KBM-7 (cell line): ENCODE measurements at regions not wholly inside any gene's neighbourhood (a gene's known extent, or its start where the extent isn't known, plus 50 kb on each side); places are given as distances from the start of the nearest gene placed in this dataset.
"Not testable (repeated sequence)": the region's sequence is repeated elsewhere in the genome, so short reads cannot be mapped to it uniquely, and the experiment has no call there.

Experiments
- DNase-seq: peaks from one replicate; pipeline ENCODE4 v3.0.0-alpha.2; 2015
- in situ Hi-C: fragments of 300-500 bp; cut with MboI; formaldehyde crosslinking; loops from 2 replicates; pipeline ENCODE4 v1.14.3; 2020; ENCODE audit warnings: low sequenced_read_pairs, low pct_unique_long_range_greater_than_20kb, mixed read lengths

DNA sequence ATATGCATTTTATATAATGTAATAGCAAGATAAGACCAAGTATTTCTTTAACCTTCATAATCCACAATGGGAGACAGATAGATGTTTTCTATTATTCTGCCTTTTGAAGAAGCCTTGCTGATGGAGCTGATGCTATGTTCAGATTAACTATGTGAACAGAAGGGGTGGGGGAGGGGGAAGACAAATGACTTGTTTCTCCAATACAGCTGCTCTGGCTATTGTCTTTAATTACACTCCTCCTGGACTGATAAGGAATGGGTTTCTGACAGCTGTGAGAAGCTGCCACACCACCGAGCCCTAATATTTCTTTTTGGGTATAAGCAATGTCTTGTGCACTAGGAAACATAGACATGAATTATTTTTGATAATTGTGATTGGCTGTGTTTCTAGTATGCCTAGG lies 62.0 kb downstream of the CAVIN4 start:
- in situ Hi-C loops: no loop called here
- DNase-seq: no peak

DNA sequence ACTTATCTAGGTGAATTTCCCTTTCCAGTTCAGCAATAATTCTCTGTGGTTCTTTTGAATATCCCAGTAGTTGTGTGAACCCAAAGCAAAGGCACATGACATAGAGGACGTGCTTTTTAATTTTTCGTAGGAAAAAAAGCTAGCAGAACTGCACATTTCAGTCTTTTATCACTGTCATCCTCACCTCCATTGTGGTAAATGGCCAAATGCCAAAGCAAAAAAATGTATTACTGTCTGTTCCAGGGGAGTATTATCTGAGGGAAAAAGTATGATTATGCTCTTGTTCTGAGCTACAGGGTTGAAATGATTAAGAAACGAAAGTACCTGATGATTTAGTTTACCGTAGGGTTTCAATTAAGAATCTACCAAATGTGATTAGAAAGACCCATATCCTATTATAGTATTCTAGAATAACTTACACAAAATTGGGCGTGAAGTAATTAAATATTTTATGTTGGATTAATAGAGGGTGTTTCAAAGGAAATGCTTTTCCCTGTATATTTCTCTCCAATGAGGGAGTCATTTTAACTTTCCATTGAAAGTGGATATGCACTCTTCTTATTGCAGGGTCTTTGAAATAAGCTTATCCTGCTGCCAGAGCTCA lies 62.7 kb downstream of the CAVIN4 start:
- in situ Hi-C loops: no loop called here
- DNase-seq: no peak

DNA sequence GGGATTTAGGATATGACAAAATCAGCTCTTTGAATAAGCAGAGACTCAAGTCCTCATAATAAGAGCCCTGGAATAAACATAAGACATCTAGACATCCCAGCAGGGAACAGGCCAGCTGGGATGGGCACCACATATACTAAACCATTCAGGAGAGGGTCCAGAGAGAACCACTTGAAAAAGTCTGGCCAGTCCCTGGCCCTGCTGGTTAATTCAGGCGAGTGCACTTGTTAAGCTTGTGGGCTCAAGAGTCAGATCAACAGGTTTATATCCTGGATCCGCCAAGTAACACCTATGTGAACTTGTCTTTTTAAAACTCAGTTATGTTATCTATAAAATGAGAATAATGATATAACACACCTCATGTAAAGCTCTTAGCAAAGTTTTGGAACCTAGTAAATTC lies 63.3 kb downstream of the CAVIN4 start:
- DNase-seq: no peak
- in situ Hi-C loops: no loop called here

DNA sequence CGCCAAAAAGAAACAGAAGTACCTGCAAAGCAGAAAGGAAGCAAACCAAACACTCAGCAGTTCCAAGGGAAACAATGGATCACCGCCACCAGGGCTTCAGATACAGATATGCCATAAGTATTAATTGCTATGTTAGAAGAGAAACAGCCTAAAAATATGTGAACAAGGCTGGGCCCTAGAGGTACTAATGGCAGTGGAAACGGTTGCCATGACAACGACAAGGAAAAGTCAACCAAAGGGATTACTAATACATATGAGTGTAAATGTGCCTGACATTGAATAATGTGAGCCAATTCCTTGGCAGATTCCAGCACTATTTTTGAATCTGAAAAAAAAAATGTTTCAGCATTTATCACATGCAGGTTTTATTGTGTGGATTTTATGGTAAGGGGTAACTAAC lies 75.0 kb downstream of the CAVIN4 start:
- in situ Hi-C loops: no loop called here
- no peak for DNase-seq

DNA sequence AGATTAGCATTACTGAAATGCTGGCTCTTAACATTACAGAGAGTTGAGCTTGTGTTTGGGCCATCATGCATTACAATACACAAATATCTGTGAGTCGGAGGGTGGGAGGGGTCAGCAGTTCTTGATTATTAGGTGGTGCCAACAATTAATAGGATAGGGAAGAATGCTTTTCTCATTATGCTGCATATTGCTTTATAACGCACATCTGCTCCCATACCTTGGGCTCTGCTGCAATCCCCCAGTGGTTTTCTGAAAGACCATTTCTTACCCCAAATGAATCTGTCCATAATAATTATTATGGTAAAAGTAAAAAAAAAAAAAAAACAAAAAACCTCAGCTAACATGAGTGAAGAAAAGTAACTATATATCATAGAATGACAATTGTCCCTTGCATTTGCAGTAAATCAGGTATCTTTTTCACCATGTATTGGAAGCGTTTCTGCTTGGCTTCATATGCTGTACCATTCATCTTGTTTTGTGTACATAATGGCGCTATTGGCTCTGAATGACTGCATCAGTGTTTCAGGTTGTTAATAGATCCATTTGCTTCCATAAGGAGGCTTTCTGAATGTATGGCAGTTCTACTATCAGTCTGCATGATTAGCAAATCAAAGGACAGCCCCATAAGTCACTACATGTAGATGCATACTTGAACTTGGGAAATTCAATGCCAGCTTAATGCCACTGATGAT lies 75.9 kb downstream of the CAVIN4 start:
- in situ Hi-C loops: no loop called here
- no peak for DNase-seq

DNA sequence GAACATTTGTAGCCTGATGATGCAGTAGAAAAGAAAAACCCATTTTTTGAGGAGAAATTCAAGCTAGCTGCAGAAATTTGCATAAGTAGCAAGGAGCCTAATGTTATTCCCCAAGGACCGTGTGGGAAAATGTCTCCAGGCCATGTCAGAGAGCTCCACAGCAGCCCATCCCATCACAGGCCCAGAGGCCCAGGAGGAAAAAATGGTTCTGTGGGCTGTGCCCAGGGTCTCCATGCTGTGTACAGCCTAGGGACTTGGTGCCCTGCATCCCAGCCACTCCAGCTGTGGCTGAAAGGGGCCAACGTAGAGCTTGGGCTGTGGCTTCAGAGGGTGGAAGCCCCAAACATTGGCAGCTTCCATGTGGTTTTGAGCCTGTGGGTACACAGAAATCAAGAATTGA lies 79.0 kb downstream of the CAVIN4 start:
- in situ Hi-C loops, DNase-seq: not testable (repeated sequence)

DNA sequence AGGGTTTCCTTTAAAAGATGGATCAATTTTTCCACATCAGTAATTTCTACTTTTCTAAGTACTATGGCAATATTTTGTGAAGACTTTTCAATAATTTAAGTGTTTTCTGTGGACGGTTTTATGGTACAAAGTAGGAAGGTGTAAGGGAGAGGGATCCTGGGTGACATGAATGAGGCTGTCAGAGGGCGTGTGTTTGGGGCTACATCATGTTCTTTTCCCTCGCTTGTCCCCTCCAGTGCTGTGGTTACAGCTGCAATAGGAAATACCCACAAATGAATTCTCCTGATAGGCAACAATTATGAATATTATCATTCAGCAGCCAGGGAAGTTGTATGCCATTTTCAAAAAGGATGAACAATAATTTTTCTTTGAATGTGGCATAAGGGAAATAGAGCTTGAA lies 83.8 kb downstream of the CAVIN4 start:
- no peak for DNase-seq
- in situ Hi-C loops: no loop called here

DNA sequence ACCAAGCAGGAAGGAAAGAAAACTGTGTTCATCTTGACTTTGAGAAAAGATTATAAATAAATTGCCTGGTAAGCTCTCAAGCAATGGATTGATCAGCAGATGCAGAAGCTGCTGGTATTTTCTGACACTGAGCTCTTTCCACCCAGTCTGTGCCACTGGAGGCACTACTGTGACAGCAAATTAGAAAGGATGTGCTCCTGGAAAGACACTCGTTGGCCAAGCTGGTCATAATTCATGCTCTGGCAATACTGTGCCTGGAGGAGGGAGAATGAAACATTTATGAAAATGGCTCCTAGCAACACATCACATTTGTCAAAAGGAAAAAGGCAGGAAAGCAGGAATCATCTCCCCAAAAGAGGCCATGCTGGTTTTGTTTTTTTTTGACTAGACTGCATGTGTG lies 84.2 kb downstream of the CAVIN4 start:
- DNase-seq: no peak
- in situ Hi-C loops: no loop called here

DNA sequence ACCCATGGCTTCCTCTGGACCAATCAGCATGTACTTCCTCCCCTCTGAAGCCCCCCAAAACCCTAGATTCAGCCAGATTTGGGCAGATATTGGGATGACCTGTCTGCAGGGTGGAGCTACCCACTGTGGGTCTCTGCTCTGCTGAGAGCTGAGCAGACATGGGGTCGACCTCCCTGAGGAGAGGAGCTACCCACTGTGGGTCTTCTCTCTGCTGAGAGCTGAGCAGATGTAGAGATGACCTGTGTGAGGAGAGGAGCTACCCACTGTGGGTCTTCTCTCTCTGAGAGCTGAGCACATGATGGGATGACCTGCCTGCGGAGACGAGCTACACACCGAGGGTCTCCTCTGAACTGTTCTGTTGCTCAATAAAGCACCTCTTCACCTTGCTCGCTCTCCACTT lies 89.6 kb downstream of the CAVIN4 start:
- no peak for DNase-seq
- in situ Hi-C loops: no loop called here

DNA sequence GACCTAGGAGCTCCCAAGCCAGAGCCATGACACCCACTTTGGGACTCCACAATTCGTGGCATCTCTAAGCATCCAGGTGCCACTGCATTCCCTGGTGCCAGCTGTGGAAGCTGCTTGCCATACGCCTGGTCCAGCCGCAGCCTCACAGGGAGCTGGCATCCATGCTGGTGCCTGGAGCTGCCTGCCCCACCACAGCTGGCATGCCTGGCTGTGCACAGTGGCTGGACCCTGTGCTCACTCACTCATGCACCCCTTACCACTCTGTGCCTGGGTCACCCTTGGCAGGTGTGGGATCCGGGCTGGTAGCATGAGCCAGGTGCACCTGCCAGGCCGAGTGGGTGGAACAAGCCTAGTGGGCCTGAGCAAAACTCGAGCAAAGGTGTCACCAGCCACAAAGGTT lies 90.1 kb downstream of the CAVIN4 start:
- in situ Hi-C loops: no loop called here
- no peak for DNase-seq

DNA sequence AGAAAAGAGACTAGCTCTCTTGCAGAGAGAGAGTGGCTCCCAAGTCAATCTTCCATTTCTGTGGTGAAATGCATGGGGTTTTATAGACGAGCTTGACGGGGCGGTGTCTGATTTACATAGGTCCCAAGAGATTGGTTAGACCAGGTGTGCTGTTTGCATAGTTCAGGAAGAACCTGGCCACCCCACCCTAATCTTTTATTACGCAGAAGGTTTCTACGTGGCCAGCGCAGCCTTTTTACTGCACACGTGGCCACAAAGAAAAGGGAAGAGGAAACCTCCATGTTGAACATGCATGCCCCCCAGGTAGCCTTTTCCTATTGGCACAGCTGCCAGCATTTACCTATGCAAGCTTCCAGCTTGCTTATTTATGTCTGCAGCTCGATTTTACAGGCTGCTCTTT lies 92.1 kb downstream of the CAVIN4 start:
- in situ Hi-C loops: no loop called here
- DNase-seq: no peak

DNA sequence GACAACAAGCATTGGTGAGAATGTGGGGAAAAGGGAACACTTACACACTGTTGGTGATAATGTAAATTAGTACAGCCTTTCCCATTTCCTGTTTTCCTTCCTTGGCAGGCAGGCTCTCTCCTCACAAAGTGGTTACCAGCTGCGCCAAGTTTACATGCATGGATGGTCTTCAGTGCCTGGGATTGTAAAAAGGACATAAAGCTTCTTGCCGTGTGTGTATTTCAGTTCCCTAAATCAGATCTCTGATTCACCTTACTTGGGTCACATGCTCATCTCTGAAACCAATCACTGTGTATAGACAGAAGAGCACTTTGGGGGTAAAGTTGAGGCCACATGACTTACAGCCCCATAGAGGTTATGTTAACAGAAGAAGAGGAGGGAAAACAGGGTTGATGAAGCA lies 92.8 kb downstream of the CAVIN4 start:
- in situ Hi-C loops: no loop called here
- DNase-seq: no peak

DNA sequence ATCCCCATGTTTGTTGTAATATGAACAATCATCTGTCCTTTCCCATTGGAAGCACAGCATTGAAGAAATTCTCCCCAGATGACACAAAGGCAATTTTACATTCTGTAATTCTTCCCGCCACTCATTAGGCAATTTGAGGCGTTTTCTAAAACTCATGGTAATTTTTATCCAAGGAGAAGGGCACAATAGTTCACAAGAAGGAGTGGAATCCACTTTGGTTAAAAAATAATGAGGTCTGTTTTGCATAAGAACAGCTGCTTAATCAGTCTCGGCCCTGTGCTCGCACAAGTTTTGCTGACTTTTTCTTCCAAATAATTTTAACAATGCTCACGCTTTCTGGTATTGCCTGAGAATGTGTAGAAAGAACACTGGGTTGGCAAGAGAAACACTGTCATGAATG lies 94.0 kb downstream of the CAVIN4 start:
- DNase-seq: no peak
- in situ Hi-C loops: no loop called here

DNA sequence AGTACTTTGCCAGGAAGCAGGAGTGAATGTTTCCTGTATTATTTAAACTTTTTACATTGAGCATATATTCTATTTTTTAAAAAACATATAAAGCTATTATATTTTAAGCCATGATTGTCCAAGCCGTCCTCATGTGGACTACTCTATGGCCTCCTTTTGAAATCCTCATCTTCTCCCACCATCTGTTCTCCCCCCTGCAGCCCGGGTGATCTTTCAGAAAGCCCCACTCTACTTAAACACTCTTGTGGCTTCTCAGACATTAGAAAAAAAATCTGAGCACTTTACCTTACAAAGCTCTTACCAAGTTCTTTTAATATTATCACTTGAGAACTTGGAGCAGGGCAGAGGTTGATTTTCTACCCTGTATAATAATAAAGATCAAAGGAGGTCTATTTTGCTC lies 95.4 kb downstream of the CAVIN4 start:
- DNase-seq: no peak
- in situ Hi-C loops: no loop called here

DNA sequence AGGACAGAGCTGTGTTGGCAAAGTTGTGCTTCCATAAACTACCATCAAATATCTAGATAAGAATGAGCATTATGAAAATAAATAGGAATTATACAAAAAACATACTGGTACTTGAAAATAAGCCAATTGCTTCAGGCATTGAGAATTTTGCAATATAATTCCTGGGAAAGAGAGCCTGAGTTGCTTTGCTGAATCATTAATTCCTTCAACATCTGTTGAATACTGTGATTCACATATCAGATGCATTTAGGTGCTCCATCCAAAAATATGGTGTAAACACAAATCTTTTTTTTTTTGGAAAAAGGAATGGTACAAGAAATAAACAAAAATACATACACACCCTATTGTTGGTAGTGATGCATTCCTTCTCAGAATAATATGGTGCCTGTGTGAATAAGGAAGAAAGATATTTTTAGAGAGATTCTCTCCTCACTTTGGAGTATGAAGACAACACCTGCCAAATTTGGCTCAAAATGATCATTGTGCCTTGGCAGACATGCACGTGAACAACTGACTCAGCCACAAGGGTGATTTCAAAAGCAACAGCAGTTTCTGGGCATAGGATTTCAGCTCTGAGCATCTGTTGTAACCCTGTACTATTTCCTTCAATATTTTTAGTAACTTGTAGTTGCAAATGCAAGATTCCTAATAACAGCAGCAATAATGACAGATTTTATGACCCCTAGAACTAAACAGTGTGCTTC lies 96.7 kb downstream of the CAVIN4 start:
- in situ Hi-C loops: no loop called here
- no peak for DNase-seq

DNA sequence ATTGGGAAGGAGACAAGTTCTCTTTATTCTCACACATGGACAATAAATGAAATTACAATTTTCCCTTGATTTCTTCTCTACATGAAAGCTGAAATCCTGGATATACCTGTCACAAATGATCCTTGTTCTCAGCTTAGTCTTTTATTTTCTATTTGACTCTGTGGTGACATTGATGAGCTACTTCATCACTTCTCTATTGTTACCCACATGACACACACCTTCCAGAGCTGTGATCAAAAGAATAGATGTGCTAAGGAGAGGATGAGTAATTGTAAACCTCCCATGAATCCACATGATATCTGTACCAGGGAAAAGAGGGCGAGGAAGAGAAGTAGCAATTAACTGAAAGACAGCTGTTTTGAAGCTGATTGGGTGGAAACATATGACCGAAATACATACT lies 102.0 kb downstream of the CAVIN4 start:
- no peak for DNase-seq
- in situ Hi-C loops: no loop called here

DNA sequence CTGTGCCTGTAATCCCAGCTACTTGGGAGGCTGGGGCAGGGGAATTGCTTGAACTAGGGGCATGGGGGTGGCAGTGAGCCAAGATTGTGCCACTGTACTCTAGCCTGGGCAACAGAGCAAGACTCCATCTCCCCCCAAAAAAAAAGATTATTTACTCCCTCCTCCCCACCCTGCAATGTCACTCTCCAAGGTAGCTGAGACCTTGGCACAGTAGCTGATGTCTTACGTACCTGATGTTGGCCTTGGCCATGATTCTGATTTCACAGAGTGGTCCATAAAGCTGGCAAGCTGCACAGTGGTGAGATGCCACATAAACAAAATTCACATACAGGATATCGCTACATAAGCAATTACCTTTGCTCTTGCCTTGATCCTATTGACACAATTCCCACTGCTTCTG lies 108.5 kb downstream of the CAVIN4 start:
- no peak for DNase-seq
- in situ Hi-C loops: no loop called here

DNA sequence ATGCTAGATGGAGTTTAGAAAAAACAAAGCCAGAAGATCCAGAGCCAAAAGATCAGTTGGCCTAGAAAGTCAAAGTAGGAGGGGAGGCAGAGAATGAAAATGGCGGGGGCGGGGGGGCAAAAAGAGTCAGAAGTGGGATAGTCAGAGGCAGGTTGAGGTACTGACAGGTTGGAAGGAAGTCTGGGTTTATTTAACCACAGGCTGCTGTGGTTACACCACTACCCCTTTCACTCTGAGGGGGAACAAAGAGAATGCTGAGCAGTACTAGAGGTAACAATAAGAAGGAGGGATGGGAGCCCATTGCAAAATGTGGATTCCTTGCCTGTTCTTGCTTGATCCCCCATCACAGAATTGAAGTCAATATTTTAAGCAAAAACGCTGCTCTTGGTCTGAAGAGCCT lies 111.8 kb downstream of the CAVIN4 start:
- DNase-seq: no peak
- in situ Hi-C loops: no loop called here

DNA sequence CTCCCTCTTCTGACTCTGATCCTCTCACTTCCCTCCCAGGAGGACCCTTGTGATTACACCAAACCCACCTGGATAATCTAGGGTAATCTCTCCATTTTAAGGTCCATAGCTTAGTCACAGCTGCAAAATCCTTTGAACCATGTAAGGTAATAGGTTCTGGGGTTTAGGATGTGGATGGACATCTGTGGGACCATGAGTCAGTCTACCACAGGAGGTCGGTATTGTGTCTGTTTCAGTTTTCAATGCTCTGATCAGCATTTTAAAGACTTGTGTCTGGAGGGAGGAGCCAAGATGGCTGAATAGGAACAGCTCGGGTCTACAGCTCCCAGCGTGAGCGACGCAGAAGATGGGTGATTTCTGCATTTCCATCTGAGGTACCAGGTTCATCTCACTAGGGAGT lies 112.6 kb downstream of the CAVIN4 start:
- DNase-seq: no peak
- in situ Hi-C loops: no loop called here

DNA sequence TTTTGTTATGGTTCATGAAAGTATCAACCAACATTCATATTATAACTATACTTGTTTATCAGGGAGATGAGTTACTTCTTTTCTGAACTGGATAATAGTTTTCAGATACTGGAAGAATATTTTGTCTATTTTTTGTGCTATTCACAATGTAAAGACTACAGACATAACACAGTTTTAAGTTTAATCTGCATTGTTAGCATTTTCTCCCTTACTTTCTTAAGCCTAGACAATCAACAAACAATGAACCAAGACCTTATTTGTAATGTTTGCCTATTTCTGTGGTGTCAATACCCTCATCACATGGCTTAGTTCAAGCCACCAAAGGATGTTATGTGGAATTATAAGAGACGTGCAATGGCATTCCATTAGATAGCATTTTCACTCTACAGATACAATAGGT lies 119.5 kb downstream of the CAVIN4 start:
- no peak for DNase-seq
- in situ Hi-C loops: no loop called here

DNA sequence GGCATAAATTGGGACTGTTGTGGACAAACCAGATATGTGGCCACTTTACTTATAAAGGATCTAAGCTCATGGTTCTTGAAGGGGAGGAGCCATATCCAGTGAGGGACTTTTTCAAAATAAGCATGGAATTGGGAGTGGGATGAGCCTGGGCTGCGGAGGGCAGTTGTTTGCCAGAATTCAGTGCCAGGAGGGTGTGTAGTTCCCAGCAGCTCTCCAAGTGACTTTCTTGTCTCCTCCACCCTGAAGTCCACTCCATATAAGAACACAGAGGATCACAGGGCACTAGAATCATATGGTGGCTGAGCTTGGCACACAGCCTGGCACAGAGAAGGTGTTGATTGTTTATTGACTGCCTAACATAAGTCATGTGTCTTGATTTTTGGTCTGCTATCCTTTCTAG lies 121.1 kb downstream of the CAVIN4 start:
- in situ Hi-C loops: no loop called here

More for the DNA sequence above, 121.1 kb downstream of the CAVIN4 start:
- DNase-seq: no peak
